ENCODE measurements at regions not wholly inside any gene's neighbourhood (a gene's known extent, or its start where the extent isn't known, plus 50 kb on each side); places are given as distances from the start of the nearest gene placed in this dataset.

DNA sequence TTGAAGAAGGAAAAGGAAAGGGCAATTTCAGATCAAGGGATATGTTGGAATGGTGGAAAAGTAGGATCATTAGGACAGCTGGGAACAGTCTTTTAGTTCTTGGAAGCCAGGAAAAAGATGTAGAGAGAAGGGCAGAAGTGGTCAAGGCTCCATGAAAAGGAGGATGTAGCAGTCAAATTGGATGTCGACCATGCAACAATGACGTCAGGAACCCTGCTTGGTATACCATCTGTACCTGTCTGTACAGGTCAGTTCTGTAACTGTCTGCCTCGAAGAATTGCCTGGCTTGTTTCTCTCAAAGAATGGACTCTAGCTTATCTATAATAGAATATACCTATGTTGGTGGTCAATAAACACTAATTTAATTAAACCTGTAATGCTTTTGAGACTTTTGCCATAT is 157.8 kb upstream of the SGO1 start:
- TF ChIP-seq, protein P1, sequence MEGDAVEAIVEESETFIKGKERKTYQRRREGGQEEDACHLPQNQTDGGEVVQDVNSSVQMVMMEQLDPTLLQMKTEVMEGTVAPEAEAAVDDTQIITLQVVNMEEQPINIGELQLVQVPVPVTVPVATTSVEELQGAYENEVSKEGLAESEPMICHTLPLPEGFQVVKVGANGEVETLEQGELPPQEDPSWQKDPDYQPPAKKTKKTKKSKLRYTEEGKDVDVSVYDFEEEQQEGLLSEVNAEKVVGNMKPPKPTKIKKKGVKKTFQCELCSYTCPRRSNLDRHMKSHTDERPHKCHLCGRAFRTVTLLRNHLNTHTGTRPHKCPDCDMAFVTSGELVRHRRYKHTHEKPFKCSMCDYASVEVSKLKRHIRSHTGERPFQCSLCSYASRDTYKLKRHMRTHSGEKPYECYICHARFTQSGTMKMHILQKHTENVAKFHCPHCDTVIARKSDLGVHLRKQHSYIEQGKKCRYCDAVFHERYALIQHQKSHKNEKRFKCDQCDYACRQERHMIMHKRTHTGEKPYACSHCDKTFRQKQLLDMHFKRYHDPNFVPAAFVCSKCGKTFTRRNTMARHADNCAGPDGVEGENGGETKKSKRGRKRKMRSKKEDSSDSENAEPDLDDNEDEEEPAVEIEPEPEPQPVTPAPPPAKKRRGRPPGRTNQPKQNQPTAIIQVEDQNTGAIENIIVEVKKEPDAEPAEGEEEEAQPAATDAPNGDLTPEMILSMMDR (IDR thresholded peaks at IDR 0.05) = no peak
- TF ChIP-seq POLR2A (IDR thresholded peaks at IDR 0.05) = no peak
- no peak for TF ChIP-seq EP300 (IDR thresholded peaks at IDR 0.05)

Measured in tibial nerve (tissue), 4 donors.